ENCODE measurements at regions not wholly inside any gene's neighbourhood (a gene's known extent, or its start where the extent isn't known, plus 50 kb on each side); places are given as distances from the start of the nearest gene placed in this dataset.
"Not testable (repeated sequence)": the region's sequence is repeated elsewhere in the genome, so short reads cannot be mapped to it uniquely, and the experiment has no call there.

DNA sequence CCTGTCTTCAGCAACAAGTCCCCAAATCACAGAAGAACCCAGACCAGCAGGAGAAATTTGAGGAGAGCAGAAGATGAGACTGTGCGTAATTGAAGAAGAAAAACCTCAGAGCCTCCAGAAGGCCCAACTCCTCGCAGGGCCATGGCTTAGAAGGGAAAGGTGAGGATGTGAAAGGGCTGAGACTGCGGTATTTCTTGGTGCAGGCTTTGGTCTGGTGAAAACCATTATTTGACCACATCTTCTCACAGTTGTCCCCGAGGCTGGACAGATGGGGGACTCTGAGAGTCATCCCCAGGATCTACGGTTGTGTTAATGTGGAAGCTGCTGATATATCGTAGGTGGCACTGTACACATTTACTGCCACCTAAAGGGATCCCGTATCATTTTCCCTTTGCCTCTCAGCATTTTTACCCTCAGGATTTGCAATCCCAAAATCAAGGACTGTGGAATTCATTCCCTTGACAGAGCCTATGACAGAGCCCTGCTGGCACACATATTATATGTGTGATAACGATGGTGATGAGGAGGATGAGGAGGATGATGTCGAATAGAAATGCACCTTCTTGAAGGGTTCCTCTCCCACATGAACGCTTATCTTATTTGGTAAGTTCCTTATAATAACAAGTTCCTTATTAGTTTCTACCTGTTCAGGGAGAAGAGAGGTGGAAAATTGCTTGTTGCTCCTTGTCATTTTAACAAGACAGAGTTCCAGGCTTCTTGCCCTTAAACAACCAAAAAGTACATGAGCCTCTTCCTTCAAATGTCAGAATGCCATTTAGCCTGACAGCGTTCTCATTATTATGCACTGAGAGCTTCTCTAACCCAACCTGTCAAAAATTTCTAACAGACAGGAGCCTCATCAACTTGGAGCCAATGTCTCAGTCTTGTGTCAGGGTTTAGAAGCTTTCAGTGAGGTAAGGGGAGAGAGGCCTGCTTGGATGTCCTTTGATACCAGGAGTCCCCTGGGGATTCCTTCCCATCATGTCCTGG, 135.8 kb downstream of the PXDC1 start:
- no peak for DNase-seq (ENCODE audit: low spot score)
- CTCF ChIA-PET = no interaction called here
- no peak for ATAC-seq
- Mint-ChIP-seq H3K27me3 (ENCODE audit: low read depth) (no peaks in the 10 kb centered on the region), H3K4me3 (no peak overlapping the region), H3K4me1 (peaks cover 7% of the 10 kb centered on the region), H3K27ac (no peak overlapping the region), H3K9me3 (peaks cover 3% of the 10 kb centered on the region; the same call in 1 of the 2 replicates), H3K36me3 (no peaks in the 10 kb centered on the region)
- TF ChIP-seq, protein P1, sequence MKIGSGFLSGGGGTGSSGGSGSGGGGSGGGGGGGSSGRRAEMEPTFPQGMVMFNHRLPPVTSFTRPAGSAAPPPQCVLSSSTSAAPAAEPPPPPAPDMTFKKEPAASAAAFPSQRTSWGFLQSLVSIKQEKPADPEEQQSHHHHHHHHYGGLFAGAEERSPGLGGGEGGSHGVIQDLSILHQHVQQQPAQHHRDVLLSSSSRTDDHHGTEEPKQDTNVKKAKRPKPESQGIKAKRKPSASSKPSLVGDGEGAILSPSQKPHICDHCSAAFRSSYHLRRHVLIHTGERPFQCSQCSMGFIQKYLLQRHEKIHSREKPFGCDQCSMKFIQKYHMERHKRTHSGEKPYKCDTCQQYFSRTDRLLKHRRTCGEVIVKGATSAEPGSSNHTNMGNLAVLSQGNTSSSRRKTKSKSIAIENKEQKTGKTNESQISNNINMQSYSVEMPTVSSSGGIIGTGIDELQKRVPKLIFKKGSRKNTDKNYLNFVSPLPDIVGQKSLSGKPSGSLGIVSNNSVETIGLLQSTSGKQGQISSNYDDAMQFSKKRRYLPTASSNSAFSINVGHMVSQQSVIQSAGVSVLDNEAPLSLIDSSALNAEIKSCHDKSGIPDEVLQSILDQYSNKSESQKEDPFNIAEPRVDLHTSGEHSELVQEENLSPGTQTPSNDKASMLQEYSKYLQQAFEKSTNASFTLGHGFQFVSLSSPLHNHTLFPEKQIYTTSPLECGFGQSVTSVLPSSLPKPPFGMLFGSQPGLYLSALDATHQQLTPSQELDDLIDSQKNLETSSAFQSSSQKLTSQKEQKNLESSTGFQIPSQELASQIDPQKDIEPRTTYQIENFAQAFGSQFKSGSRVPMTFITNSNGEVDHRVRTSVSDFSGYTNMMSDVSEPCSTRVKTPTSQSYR (CRISPR knock-in tag; IDR thresholded peaks at IDR 0.05) = no peak
- no peak for TF ChIP-seq ZNF317 (CRISPR knock-in tag; IDR thresholded peaks at IDR 0.05; ENCODE audit: borderline replicate concordance, low read depth)
- no peak for TF ChIP-seq ZNF423 (CRISPR knock-in tag; IDR thresholded peaks at IDR 0.05)
- TF ChIP-seq, protein P2, sequence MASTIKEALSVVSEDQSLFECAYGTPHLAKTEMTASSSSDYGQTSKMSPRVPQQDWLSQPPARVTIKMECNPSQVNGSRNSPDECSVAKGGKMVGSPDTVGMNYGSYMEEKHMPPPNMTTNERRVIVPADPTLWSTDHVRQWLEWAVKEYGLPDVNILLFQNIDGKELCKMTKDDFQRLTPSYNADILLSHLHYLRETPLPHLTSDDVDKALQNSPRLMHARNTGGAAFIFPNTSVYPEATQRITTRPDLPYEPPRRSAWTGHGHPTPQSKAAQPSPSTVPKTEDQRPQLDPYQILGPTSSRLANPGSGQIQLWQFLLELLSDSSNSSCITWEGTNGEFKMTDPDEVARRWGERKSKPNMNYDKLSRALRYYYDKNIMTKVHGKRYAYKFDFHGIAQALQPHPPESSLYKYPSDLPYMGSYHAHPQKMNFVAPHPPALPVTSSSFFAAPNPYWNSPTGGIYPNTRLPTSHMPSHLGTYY (CRISPR knock-in tag; IDR thresholded peaks at IDR 0.05) = no peak
- TF ChIP-seq, protein P3, sequence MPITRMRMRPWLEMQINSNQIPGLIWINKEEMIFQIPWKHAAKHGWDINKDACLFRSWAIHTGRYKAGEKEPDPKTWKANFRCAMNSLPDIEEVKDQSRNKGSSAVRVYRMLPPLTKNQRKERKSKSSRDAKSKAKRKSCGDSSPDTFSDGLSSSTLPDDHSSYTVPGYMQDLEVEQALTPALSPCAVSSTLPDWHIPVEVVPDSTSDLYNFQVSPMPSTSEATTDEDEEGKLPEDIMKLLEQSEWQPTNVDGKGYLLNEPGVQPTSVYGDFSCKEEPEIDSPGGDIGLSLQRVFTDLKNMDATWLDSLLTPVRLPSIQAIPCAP (CRISPR knock-in tag; IDR thresholded peaks at IDR 0.05) = no peak
- TF ChIP-seq, protein P4, sequence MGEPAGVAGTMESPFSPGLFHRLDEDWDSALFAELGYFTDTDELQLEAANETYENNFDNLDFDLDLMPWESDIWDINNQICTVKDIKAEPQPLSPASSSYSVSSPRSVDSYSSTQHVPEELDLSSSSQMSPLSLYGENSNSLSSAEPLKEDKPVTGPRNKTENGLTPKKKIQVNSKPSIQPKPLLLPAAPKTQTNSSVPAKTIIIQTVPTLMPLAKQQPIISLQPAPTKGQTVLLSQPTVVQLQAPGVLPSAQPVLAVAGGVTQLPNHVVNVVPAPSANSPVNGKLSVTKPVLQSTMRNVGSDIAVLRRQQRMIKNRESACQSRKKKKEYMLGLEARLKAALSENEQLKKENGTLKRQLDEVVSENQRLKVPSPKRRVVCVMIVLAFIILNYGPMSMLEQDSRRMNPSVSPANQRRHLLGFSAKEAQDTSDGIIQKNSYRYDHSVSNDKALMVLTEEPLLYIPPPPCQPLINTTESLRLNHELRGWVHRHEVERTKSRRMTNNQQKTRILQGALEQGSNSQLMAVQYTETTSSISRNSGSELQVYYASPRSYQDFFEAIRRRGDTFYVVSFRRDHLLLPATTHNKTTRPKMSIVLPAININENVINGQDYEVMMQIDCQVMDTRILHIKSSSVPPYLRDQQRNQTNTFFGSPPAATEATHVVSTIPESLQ (CRISPR knock-in tag; IDR thresholded peaks at IDR 0.05) = no peak
- TF ChIP-seq ZNF121 (CRISPR knock-in tag; IDR thresholded peaks at IDR 0.05) = no peak
- TF ChIP-seq, protein P5, sequence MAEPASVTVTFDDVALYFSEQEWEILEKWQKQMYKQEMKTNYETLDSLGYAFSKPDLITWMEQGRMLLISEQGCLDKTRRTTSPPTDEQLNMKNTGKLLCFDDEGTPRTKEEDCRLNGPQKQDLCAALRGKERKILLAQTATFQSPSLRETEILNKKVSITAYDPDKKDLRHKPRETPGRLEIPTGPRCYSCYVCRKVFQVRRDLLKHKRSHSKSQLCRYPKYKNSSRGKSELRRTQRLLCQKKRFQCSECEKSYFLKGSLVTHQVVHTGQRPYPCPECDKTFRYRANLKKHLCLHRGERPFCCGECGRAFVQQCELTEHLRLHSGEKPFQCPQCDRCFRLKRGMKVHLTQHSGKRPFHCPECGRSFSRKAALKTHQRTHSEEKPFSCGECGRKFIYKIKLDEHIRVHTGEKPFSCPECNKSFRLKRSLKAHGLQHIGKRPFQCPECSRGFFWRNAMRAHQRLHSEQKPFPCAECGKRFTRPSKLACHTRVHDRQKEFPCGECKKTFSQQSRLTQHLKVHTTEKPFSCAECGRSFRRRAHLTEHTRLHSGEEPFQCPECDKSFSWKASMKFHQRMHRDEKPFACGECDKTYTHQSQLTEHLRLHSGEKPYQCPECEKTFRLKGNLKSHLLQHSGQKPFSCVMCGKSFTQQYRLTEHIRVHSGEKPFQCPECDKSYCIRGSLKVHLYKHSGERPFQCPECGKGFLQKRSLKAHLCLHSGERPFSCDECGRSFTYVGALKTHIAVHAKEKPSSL (CRISPR knock-in tag; conservative IDR thresholded peaks at IDR 0.05) = no peak
- no peak for TF ChIP-seq RORB (CRISPR knock-in tag; IDR thresholded peaks at IDR 0.05)
- POLR2A ChIA-PET = no interaction called here

DNA sequence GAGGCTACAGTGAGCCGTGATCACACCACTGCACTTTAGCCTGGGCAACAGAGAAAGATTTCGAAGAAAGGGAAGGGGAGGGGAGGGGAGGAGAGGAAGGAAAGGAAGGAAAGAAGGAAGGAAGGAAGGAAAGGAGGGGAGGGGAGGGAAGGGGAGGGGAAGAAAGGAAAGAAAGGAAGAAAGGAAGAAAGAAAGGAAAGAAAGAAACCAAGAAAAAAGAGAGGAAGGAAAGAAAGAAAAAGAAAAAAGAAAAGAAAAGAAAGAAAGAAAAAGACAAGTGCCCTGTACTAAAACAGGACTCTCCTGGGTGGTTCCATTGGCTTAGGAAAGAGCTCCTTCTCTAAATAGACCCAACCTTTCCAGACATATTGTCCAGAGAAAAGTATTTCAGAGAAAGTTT, 136.6 kb downstream of the PXDC1 start:
- DNase-seq (ENCODE audit: low spot score) = no peak
- H3K27me3 Mint-ChIP-seq (ENCODE audit: low read depth) = no peaks in the 10 kb centered on the region
- POLR2A ChIA-PET = no interaction called here
- ATAC-seq = no peak
- H3K27ac Mint-ChIP-seq = no peak overlapping the region
- no peaks in the 10 kb centered on the region for H3K36me3 Mint-ChIP-seq
- CTCF ChIA-PET = no interaction called here
- TF ChIP-seq, protein P6, sequence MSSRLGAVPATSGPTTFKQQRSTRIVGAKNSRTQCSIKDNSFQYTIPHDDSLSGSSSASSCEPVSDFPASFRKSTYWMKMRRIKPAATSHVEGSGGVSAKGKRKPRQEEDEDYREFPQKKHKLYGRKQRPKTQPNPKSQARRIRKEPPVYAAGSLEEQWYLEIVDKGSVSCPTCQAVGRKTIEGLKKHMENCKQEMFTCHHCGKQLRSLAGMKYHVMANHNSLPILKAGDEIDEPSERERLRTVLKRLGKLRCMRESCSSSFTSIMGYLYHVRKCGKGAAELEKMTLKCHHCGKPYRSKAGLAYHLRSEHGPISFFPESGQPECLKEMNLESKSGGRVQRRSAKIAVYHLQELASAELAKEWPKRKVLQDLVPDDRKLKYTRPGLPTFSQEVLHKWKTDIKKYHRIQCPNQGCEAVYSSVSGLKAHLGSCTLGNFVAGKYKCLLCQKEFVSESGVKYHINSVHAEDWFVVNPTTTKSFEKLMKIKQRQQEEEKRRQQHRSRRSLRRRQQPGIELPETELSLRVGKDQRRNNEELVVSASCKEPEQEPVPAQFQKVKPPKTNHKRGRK (CRISPR knock-in tag; IDR thresholded peaks at IDR 0.05; ENCODE audit: borderline replicate concordance) = peak; percentile 30; the same call in 1 of the 2 replicates
- TF ChIP-seq ZNF416 (CRISPR knock-in tag; IDR thresholded peaks at IDR 0.05) = no peak
- peaks cover 7% of the 10 kb centered on the region for H3K4me1 Mint-ChIP-seq
- no peak overlapping the region for H3K4me3 Mint-ChIP-seq
- peaks cover 3% of the 10 kb centered on the region; the same call in 1 of the 2 replicates for H3K9me3 Mint-ChIP-seq

DNA sequence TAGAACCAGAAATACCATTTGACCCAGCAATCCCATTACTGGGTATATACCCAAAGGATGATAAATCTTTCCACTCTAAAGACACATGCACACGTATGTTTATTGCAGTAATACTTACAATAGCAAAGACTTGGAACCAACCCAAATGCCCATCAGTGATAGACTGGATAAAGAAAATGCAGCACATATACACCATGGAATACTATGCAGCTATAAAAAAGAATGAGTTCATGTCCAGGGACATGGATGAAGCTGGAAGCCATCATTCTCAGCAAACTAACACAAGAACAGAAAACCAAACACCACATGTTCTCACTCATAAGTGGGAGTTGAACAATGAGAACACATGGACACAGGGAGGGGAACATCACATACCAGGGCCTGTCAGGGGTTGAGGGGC, 137.9 kb downstream of the PXDC1 start:
- ATAC-seq; CTCF ChIA-PET; H3K27ac Mint-ChIP-seq; DNase-seq (ENCODE audit: low spot score); H3K9me3 Mint-ChIP-seq; H3K4me3 Mint-ChIP-seq; POLR2A ChIA-PET; H3K36me3 Mint-ChIP-seq; H3K4me1 Mint-ChIP-seq; H3K27me3 Mint-ChIP-seq (ENCODE audit: low read depth): not testable (repeated sequence)

All from WTC11 (cell line).